ENCODE measurements at regions not wholly inside any gene's neighbourhood (a gene's known extent, or its start where the extent isn't known, plus 50 kb on each side); places are given as distances from the start of the nearest gene placed in this dataset.

DNA sequence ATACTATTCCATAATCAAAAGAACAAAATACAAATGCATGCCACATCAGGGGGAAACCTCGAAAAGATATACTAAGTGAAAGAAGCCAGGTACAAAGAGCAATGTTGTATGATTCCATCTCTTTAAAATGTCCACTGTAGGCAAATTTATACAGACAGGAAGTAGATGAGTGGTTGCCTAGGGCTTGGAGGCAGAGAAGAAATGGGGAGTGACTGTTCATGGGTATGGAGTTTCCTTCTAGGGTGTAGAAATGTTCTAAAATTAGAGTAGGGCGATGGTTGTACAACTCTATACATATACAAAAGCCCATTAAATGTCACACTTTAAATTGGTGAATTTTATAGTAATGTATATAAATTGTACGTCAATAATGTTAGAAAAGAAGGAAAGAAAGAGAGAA is 128.1 kb downstream of the MAF start:
- Histone ChIP-seq H3K4me3 (ENCODE audit: low read length) (no peak overlapping the region), H4K20me1 (ENCODE audit: insufficient read depth) (no peaks in the 10 kb centered on the region), H3F3A (ENCODE audit: insufficient read depth, low read length, poor library complexity, severe bottlenecking) (no peaks in the 10 kb centered on the region), H3K9me3 (ENCODE audit: low read length) (no peaks in the 10 kb centered on the region), H3K4me2 (ENCODE audit: low read length) (no peak overlapping the region), H3K27me3 (ENCODE audit: insufficient read depth, low read depth, low read length) (no peaks in the 10 kb centered on the region), H2AFZ (ENCODE audit: low read depth, low read length) (no peak overlapping the region), H3K9ac (ENCODE audit: low read length) (no peak overlapping the region), H3K9me2 (ENCODE audit: insufficient read depth, low read length) (no peaks in the 10 kb centered on the region), H3K27ac (ENCODE audit: low read length) (no peak overlapping the region), H3K79me2 (replicated peaks; ENCODE audit: insufficient read depth, low read length) (no peaks in the 10 kb centered on the region), H3K36me3 (ENCODE audit: insufficient read depth, low read length) (no peaks in the 10 kb centered on the region)
- TF ChIP-seq, protein P1, sequence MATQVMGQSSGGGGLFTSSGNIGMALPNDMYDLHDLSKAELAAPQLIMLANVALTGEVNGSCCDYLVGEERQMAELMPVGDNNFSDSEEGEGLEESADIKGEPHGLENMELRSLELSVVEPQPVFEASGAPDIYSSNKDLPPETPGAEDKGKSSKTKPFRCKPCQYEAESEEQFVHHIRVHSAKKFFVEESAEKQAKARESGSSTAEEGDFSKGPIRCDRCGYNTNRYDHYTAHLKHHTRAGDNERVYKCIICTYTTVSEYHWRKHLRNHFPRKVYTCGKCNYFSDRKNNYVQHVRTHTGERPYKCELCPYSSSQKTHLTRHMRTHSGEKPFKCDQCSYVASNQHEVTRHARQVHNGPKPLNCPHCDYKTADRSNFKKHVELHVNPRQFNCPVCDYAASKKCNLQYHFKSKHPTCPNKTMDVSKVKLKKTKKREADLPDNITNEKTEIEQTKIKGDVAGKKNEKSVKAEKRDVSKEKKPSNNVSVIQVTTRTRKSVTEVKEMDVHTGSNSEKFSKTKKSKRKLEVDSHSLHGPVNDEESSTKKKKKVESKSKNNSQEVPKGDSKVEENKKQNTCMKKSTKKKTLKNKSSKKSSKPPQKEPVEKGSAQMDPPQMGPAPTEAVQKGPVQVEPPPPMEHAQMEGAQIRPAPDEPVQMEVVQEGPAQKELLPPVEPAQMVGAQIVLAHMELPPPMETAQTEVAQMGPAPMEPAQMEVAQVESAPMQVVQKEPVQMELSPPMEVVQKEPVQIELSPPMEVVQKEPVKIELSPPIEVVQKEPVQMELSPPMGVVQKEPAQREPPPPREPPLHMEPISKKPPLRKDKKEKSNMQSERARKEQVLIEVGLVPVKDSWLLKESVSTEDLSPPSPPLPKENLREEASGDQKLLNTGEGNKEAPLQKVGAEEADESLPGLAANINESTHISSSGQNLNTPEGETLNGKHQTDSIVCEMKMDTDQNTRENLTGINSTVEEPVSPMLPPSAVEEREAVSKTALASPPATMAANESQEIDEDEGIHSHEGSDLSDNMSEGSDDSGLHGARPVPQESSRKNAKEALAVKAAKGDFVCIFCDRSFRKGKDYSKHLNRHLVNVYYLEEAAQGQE (IDR thresholded peaks at IDR 0.05; ENCODE audit: borderline replicate concordance), result no peak
- TF ChIP-seq, protein P2, sequence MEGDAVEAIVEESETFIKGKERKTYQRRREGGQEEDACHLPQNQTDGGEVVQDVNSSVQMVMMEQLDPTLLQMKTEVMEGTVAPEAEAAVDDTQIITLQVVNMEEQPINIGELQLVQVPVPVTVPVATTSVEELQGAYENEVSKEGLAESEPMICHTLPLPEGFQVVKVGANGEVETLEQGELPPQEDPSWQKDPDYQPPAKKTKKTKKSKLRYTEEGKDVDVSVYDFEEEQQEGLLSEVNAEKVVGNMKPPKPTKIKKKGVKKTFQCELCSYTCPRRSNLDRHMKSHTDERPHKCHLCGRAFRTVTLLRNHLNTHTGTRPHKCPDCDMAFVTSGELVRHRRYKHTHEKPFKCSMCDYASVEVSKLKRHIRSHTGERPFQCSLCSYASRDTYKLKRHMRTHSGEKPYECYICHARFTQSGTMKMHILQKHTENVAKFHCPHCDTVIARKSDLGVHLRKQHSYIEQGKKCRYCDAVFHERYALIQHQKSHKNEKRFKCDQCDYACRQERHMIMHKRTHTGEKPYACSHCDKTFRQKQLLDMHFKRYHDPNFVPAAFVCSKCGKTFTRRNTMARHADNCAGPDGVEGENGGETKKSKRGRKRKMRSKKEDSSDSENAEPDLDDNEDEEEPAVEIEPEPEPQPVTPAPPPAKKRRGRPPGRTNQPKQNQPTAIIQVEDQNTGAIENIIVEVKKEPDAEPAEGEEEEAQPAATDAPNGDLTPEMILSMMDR (IDR thresholded peaks at IDR 0.05; ENCODE audit: poor library complexity, severe bottlenecking), result no peak
- no peak for TF ChIP-seq POLR2AphosphoS5 (IDR thresholded peaks at IDR 0.05)
- TF ChIP-seq SMC3 (conservative IDR thresholded peaks at IDR 0.05; ENCODE audit: poor library complexity), result no peak
- no peak for TF ChIP-seq EZH2 (IDR thresholded peaks at IDR 0.05; ENCODE audit: borderline replicate concordance, insufficient read depth, low read length, poor library complexity, severe bottlenecking)
- no peak for TF ChIP-seq TAF1 (IDR thresholded peaks at IDR 0.05; ENCODE audit: low read depth)
- no peak for TF ChIP-seq RAD21 (conservative IDR thresholded peaks at IDR 0.05)

- H3K27me3 ChIP-seq (ENCODE audit: insufficient read depth, low read depth, low read length), result no peaks in the 10 kb centered on the region
- H3K4me3 ChIP-seq (ENCODE audit: low read length), result no peak overlapping the region
- no peaks in the 10 kb centered on the region for H3K36me3 ChIP-seq (ENCODE audit: insufficient read depth, low read length)
- H3K9me2 ChIP-seq (ENCODE audit: insufficient read depth, low read length), result no peaks in the 10 kb centered on the region
- no peaks in the 10 kb centered on the region for H3F3A ChIP-seq (ENCODE audit: insufficient read depth, low read length, poor library complexity, severe bottlenecking)
- no peaks in the 10 kb centered on the region for H3K79me2 ChIP-seq (replicated peaks; ENCODE audit: insufficient read depth, low read length)
- no peaks in the 10 kb centered on the region for H4K20me1 ChIP-seq (ENCODE audit: insufficient read depth)
- no peak overlapping the region for H3K27ac ChIP-seq (ENCODE audit: low read length)
- H3K9me3 ChIP-seq (ENCODE audit: low read length), result no peaks in the 10 kb centered on the region
- TF ChIP-seq EZH2 (IDR thresholded peaks at IDR 0.05; ENCODE audit: borderline replicate concordance, insufficient read depth, low read length, poor library complexity, severe bottlenecking) (no peak), SMC3 (conservative IDR thresholded peaks at IDR 0.05; ENCODE audit: poor library complexity) (no peak), POLR2AphosphoS5 (IDR thresholded peaks at IDR 0.05) (no peak), RAD21 (conservative IDR thresholded peaks at IDR 0.05) (no peak), EP300 (conservative IDR thresholded peaks at IDR 0.05; ENCODE audit: poor library complexity, severe bottlenecking) (no peak), TAF1 (IDR thresholded peaks at IDR 0.05; ENCODE audit: low read depth) (no peak), MXI1 (conservative IDR thresholded peaks at IDR 0.05; ENCODE audit: poor library complexity, severe bottlenecking) (no peak)
- TF ChIP-seq, protein P2 (IDR thresholded peaks at IDR 0.05; ENCODE audit: poor library complexity, severe bottlenecking), result no peak
- TF ChIP-seq, protein P1 (IDR thresholded peaks at IDR 0.05; ENCODE audit: borderline replicate concordance), result no peak
- no peak overlapping the region for H3K4me2 ChIP-seq (ENCODE audit: low read length)
- no peak overlapping the region for H2AFZ ChIP-seq (ENCODE audit: low read depth, low read length)
- H3K9ac ChIP-seq (ENCODE audit: low read length), result no peak overlapping the region
Observed at GRCh38 chr16:79469999-79470398, 130.5 kb downstream of the MAF start.

Data from neural cell (in vitro differentiated cells).